ENCODE measurements at regions not wholly inside any gene's neighbourhood (a gene's known extent, or its start where the extent isn't known, plus 50 kb on each side); places are given as distances from the start of the nearest gene placed in this dataset.

DNA sequence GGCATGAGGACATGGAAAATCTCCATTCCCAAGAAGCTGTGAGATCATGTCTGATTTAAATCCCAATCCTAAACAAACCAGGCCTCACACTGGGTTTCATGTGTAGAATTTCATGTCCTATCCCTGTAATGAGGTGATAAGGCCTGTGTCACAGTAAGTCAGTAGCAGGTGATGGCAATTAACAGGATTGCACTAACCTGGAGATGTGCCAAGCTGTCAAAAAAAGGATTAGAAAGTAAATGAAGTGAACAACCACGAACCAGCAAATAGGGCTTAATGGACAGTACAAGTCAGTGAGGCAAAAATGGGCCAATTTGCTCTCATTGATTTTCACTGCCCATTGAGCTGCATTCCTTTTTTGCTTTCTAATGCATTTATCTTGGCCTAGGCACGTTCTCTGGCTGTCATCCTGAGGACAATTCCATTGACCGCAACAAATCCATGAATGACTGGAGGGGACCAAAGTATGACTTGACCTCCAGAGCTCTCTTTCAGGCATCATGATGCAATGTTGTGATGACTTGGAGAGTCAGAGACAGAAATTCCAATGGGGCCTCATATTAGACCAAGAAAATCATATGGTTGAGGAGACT lies 673.6 kb upstream of the ADGRL2 start:
- DNase-seq, result peak; percentile 2

DNA sequence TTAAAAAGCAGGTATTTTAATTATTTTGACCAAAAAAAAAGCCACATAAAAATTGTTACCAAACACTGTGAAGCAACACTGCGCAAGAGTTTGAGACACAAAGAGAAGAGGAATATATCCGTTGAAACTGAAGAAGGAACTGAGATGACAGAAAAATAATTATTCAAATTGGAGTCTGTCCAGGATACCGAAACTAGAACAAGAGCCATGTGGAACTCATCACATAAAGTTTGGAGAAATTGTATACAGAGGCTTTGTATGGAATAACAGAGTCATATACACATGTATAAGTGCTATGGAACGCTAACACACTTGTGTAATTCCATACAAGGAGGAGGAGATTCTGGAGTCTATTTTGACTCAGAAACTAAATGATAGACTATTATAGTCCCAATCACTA lies 675.1 kb upstream of the ADGRL2 start:
- DNase-seq, result peak; percentile 2

DNA sequence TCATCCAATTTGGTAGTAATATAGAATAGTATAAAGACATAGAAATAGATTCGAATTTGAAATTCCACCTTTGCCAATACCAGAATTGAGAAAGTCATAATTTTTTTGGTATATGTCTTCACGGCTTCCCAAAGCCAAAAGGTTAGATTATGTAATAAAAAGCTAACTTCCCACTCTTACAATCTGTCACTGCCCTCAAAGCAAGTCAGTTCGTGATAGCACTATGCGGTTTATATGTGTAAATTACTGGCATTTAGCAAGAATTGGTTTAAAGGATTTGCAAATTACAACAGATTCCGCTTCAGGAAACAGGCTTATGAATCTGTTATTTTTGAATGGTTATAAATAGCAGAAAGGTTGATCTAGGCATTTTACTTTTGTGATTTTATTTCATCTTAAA lies 679.4 kb upstream of the ADGRL2 start:
- DNase-seq, result peak; percentile 13

DNA sequence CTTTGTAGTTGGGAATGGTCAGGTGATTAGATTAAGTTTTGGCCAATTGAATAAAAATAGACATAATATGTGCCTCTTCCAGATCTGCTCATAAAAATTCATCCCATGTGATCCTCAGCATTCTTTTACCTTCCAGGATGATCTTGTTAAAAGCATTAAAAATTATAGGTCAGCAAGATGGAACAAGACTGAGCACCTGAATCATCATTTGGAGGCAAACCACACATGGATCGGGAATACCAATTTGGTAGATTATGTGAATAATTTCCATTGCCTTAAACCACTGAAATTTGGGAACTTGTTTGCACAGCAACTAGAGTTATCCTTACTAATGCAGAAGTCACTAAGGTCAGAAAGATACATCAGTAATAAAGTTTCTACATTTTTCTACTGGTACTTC lies 681.4 kb upstream of the ADGRL2 start:
- DNase-seq, result no peak

DNA sequence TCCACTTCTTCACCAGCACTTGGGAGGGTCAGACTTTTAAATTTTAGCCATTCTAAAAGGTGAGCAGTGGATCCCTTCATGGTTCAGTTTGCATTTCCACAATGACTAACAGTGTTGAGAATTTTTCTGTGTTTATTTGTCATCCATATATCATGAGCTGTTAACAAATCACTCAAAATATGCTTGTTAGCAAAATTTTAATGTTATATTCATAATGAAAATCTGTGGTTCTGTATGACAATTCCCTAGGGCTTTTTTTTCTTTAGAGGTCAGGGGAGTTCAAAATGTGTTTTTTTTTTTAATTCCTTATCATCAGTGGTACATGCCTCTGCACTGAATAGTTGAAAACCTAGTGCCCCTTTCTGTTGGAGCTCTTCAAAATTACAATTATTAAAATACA lies 682.2 kb upstream of the ADGRL2 start:
- DNase-seq, result no peak

DNA sequence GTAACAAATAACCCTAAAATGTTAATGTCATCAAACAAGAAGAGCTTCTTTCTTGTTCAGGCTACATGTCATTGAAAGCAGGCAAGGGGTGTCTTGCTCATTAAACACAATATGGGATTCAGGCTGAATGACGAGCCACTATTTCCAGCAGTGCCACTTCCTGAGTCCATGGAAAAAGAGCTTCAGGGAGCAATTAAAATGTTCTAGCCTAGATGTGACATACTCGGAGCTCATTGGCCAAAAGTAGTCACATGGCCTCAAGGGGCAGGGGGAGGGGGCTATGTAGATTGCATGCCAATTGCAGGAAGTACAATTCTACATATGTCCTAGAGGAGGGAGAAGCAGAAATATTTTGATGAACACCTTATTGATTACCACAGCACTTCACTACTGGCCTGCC lies 685.3 kb upstream of the ADGRL2 start:
- DNase-seq, result no peak

DNA sequence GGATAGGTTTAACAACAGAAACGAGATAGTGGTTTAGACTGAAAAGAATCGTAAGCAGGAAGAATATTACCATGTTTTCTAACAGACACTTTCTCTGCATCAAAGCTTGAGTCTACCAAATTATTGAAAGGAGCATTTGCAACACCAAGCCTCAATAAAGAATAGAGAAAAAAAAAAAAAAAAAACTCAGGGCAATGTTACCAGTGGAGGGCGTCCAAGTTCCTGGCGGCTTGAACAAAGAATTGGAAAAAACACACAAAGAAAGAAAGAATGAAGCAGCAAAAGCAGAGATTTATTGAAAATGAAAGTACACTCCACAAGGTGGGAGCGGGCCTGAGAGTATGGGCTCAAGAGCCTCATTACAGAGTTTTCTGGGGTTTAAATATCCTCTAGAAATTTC lies 686.5 kb upstream of the ADGRL2 start:
- no peak for DNase-seq

DNA sequence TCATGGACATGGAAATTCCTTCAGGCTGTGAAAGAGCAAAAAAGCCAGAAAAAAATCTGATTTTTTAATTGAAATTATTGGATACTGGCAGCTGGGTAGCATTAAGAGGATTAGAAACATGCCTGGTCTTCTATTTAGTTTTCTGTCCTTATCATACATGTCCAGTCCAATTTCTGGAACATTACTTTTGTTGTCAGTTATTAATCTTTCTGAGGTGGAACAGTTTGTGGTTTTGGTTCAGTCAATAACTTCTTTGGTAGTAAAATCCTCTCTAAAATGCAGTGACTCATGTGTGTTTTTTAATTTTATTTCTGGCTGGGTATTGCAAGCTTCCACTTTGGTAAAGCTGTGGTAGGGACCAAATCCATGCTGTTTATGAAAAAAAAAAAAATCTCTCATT lies 687.0 kb upstream of the ADGRL2 start:
- peak; percentile 11 for DNase-seq

DNA sequence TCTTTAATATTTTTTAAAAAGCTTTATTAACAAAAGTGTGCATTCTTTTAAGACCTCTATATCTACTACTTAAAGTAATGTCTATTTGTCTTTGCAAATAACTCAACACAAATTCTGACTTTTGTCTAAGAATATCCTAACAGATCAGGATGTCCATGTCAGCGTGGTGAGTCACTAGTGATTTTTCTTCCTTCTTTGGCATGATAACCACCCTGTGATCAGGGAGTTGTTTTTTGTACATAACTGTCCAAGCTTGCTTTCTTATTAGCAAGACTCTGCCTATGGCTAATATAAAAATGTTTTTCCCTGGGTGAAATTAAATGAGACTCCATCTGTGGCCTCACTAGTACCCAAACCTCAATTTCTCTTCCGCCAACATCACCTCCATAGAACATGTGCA lies 688.9 kb upstream of the ADGRL2 start:
- DNase-seq, result no peak

DNA sequence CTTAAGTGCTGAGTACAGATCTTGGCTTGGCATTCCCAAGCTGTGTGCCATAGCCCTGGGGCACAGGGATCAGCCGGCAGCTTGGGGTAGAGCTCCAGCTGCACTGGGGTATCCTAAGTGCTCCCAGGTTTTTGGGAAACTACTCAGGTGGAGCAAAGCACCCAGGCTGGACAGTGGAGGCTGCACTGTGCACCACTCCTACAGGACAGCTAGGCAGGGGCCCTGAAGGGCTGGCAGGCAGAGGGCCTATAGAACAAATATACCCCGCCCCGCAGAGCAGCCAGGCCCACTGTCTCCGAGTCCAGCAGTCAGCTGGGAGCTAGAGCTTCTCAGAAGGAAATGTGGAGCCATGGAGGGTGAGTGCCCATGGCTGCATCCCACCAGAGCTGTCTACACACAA lies 691.7 kb upstream of the ADGRL2 start:
- no peak for DNase-seq

DNA sequence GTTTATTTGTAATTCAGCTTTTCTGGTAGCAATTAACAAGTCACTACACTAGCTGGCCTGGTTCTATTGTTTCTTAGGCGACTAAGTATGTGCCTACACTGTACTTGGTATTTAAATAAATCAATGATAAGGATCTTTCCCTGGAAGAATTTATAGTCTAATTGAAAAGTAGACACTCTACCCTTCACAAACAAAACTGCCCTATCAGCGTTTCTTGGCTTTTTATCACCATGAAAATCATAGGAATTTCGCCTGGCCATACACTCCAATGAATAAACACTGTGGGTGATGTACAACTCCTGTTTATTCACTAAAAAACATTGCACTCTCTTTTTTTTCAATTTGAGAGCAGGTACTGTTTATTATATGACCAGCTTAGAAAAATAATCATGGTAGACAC lies 702.9 kb upstream of the ADGRL2 start:
- no peak for DNase-seq

DNA sequence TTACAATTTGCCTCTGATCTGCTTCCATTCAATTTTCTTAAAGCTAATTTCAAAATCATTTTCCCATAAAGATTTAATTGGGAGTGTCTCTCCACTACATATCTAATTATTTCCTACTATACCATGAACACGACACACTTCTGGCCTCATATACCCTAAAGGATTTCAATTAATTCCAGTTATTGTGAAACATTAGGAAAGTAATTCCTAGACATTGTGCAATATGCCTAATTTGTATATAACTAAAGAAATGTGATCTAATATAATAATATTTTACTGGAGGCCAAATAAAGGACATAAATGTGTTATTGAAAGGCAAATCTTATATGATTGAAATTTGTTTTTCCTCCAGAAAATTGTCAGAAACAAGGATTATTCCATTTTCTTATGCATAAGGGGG lies 727.2 kb upstream of the ADGRL2 start:
- DNase-seq, result no peak

DNA sequence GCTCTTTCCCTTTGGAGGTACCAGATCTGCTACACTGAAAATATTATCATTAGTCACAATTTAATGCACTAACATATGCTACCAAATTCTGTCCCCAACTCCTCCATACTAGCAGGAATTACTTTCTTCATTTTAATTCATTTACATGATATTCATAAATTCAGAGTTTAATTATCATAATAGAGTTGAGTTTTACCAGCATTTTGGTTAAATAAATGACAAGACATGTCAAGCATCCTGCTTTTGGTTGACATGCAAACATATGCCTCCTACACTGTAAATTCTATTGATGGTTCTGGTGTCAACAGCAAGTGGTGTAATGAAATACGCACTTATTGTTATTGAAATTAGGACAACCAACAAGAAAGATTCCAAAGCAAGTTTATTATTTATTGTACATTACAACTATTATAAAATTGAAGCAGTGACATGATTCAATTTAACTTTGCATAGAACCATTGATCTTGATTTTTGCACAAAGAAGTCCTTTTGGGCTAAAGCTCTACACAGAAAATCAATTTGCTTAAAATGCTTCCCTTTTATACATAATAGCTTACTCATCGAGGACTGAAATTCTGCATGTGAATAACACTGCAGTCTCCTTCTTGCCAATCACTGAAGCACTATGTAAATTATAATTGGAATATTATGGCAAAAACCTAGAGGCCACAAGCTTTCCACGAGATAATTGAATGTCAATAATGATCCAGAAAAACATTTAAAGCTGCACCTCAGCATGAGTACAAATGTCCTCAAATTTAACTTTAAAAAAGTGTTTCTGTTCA lies 728.6 kb upstream of the ADGRL2 start:
- no peak for DNase-seq

DNA sequence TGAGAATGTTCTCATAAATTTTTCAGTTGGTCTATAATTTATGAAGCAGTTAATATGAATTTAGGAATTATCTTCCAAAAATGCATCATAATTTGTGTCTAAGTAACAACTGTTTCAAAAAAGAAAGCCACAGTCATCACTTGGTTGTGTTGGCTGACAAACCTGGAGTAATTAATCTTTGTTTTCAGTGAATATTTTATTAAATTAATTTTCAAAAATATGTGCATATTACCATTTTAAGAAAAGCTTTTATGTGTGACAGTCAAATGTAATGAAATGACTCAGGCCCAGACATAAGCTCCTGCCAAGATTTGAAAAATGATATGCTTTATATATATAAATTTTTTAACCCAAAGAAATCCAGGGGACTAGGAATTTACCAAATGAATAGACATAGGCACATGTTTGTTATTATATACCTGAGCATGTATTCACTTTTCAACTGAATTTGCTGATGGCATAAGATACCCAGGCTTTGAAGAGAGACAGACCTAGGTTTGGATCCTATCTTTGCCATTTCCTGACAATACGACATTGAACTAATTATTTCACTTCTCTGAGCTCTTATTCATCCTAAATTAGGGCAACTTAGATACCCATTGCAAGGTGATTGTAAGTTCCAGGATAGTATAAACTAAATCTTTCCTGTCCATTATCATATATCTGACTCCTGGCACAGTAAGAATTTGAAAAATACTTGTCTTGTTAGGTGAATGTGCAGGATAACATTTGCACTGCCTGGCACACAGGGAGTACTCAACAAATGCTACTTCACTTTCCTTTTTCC lies 729.5 kb upstream of the ADGRL2 start:
- DNase-seq, result no peak

DNA sequence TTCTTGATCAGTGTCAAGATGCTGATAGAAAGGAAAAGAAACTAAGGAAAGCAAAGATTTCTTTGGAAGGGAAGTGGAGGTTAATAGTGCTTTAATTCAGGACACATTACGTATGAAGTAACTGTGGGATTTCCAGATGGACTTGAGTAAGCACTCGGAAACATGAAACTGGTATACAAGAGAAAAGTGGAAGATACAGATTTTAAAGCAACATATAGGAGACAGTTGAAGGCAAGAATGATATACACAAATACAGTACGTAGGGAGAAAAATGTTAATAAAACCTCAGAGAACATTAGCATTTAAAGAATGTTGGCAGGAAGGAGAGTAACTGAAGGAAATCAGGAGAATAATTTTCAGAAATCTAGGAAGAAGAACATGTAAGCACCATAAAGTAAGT lies 730.9 kb upstream of the ADGRL2 start:
- DNase-seq, result no peak

DNA sequence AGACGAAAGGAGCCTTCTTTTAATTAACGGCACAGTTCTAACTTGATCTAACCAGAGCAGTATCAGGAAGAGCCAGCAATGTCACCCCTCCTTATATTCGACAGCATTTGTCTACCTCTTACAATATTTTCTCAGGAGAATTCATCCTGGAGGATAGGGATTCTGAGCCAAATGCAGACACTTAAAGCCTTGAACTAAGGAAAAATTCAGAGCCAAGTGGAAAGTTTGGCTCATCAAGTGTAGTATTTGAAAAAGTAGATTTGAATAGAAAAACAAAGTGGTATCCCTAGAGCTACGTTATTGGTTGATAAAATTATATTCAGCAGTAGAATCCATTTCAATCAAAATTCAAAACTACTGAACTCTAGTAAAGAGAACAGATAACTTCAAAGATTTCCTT lies 732.0 kb upstream of the ADGRL2 start:
- DNase-seq, result no peak

DNA sequence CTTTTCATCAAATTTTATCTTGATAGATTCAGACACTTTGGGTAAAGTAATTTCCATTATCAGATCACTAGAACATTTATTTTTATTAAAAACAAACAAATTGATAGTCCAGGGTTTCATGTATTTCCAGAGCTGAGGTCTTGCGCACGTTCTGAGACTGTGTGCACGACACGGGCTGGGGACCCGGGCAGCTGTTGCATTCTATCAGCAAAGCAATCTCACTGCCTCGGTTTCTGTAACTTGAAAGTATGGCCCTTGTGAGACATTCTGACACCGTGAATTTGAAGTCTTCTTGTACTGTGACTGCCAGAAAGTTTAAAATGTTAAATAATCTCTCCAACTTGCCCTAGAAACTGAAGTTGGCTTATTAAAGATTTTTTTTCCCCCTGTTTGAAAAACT lies 746.9 kb upstream of the ADGRL2 start:
- no peak for DNase-seq

DNA sequence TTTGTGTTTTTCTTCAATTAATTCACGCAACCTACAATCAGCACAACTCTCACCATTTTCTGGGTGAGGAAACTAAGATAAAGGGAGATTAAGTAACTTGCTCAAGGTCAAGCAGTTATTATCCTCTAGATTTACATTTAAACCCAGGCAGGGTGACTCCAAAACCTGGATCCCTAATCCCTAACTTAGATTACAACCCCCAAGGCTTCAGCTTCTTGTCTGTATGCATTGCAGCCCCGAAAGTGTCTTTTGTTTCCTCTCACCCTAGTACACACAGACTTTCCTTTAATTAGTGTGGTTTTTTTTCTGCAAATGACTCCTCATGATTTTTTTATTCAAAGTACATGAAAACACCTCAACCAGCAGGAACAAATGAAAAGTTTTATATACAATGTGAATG lies 748.6 kb upstream of the ADGRL2 start:
- no peak for DNase-seq

DNA sequence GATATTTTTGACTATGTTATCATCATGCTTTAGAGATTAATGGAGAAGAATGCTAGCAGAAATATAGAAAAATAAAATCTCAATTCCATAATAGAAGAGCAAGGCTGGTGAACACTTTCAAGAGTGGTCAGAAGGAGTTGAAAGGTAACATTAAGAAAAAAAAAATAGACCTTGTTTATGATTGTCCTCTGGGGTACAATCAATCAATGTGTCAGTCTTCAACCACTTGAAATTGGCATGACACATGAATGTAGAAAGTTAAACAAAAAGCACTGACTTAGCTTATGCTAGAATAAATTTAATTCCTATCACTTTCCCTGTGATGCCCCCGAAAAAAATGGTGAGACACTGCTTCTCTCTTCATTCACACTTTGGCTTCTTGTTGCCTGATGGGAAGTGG lies 750.3 kb upstream of the ADGRL2 start:
- no peak for DNase-seq

DNA sequence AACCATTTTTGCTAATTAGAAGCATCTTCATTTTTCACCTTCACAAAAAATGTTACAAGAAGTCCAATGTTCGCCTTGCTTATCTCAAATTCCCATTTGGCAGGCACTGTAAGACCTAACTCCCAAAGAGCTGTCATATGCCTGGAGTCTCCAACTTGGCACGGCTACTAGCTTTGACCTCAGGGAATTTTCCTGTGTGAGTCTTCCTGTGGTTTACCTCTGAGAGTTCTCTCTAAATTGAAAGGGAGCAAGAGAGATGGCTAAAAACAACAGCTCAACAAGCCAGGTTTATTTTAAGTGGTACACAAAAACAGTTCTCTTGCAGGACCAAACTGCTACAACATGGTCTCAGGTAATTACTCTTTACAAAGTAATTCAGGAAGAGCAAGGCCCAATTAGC lies 756.0 kb upstream of the ADGRL2 start:
- DNase-seq, result no peak

DNA sequence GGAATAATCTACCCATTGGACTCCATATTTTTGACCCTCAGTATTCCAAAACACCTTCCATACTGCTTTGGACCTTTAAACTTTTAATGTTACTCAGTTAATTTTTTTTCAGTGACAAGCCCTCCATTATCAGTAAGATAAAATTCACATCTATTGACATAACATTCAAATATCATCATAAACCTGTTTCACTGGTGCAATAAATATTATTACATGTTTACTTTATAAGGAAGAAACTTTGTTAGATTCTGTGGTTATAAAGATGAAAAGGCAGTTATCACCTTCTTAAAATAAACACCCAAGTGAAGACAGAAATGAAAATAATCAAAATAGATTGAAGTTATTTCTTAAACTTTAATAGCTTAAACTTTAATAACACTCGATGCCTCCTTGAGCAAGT lies 758.5 kb upstream of the ADGRL2 start:
- DNase-seq, result no peak

DNA sequence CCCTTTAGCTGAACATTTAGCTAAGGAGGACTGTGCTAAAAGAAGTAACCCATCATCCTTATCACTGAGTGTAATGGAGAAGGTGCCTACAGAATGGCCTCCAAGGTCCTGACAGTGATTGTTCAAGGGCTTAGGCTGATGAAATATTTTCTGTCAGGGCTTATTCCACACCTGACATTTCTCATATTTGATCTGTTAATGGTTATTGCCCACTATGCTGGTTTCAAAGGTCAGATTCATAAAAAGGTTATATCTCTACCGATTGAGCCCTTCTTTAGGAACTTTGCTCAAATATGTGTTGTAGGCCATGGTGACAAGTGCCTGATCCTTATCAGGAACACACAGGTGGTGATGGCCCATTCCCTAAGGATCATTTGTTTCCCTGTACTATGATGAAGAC lies 766.4 kb upstream of the ADGRL2 start:
- DNase-seq, result no peak

DNA sequence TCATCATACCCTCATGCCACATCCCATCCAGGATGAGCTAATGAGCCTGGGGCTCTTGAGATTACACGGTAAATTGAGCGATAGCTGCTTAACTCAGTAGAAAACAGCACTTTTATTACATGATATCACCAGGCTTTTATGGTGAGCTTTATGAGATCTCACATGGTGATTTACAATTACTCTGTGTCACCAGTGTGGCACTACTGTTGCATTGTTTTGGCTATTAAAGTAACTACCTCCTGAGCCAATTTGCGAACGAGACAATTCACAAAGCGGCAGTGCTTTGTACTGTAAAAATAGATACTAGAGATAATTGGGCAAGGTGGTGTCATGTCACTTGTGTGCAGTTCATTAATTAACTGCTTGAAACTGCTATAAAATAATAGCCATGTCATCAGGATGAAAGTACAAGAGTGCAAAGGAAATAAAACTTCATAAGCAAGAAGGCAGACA lies 767.7 kb upstream of the ADGRL2 start:
- DNase-seq, result no peak

DNA sequence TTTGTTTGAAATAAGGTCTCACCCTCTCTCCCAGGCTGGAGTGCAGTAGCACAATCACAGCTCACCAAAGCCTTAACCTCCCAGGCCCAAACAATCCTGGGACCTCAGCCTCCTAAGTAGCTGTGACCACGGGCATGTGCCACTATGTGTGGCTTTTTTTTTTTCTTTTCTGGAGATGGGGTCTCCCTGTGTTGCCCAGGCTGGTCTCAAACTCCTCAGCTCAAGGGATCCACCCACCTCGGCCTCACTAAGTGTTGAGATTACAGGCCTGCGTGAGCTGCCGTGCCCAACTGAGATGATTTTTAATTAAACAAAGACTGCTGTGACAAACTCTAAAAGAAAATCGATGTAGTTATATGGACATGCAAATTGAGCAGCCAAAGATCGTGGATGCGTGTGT lies 768.4 kb upstream of the ADGRL2 start:
- DNase-seq, result no peak
